DND-41 (cell line): ENCODE measurements at regions not wholly inside any gene's neighbourhood (a gene's known extent, or its start where the extent isn't known, plus 50 kb on each side); places are given as distances from the start of the nearest gene placed in this dataset.

Experiments
- ATAC-seq: fragments of 200-7000 bp; cut with Tn5 transposase; 3 replicates; pipeline ENCODE4 v1.9.1; 2021; ENCODE audit warnings: low read depth; ENCODE audit not compliant: insufficient read depth
- DNase-seq: peaks from one replicate; pipeline ENCODE4 v3.0.0-alpha.2; 2020
- H2AFZ ChIP-seq: 2 replicates; pipeline ENCODE4 v1.6.0; 2012; ENCODE audit warnings: low read depth, low read length
- H3K27ac ChIP-seq: 2 replicates; pipeline ENCODE4 v1.5.1; 2012; ENCODE audit warnings: low read length, inconsistent platforms
- H3K27me3 ChIP-seq: fragments of 200-600 bp; sonication (generic); 2 replicates; pipeline ENCODE4 v1.6.0; 2012; ENCODE audit warnings: low read length, mild to moderate bottlenecking, inconsistent platforms; ENCODE audit not compliant: insufficient read depth, poor library complexity
- H3K36me3 ChIP-seq: 2 replicates; pipeline ENCODE4 v1.5.1; 2012; ENCODE audit warnings: low read length, inconsistent platforms; ENCODE audit not compliant: insufficient read depth
- H3K4me1 ChIP-seq: 2 replicates; pipeline ENCODE4 v1.5.1; 2012; ENCODE audit warnings: mild to moderate bottlenecking, low read length; ENCODE audit not compliant: insufficient read depth
- H3K4me2 ChIP-seq: 2 replicates; pipeline ENCODE4 v1.6.0; 2012; ENCODE audit warnings: mild to moderate bottlenecking, moderate library complexity, low read length, inconsistent platforms; ENCODE audit not compliant: insufficient read depth
- H3K4me3 ChIP-seq, 2 experiments: fragments of 200-600 bp in 1 of 2; shearing (Covaris generic) in 1 of 2; 2 replicates each; pipeline ENCODE4 v1.5.1; 2012 to 2016; ENCODE audit warnings: inconsistent platforms in 2 of 2, low read length in 2 of 2, mild to moderate bottlenecking in 2 of 2, low read depth in 1 of 2, moderate library complexity in 1 of 2
- H3K79me2 ChIP-seq: 2 replicates; pipeline ENCODE4 v1.6.0; 2012; ENCODE audit warnings: low read length, inconsistent platforms; ENCODE audit not compliant: insufficient read depth
- H3K9ac ChIP-seq: 2 replicates; pipeline ENCODE4 v1.6.0; 2012; ENCODE audit warnings: low read depth, mild to moderate bottlenecking, inconsistent platforms, low read length, moderate library complexity
- H3K9me3 ChIP-seq: 2 replicates; pipeline ENCODE4 v1.5.1; 2012; ENCODE audit warnings: low read length, moderate library complexity, mild to moderate bottlenecking, inconsistent platforms; ENCODE audit not compliant: insufficient read depth, severe bottlenecking
- H4K20me1 ChIP-seq: 2 replicates; pipeline ENCODE4 v1.6.0; 2012; ENCODE audit warnings: low read length; ENCODE audit not compliant: insufficient read depth
- CTCF ChIP-seq: IDR thresholded peaks from 2 replicates; pipeline ENCODE4 v1.5.1; 2012; ENCODE audit warnings: borderline replicate concordance, low read length, moderate library complexity, mild to moderate bottlenecking; ENCODE audit not compliant: poor library complexity, severe bottlenecking; ENCODE audit errors: extremely low read depth
- EZH2 ChIP-seq: IDR thresholded peaks from 3 replicates; pipeline ENCODE4 v1.6.1; 2012; ENCODE audit warnings: borderline replicate concordance, low read depth, mild to moderate bottlenecking, moderate library complexity, low read length, inconsistent platforms; ENCODE audit not compliant: severe bottlenecking

DNA sequence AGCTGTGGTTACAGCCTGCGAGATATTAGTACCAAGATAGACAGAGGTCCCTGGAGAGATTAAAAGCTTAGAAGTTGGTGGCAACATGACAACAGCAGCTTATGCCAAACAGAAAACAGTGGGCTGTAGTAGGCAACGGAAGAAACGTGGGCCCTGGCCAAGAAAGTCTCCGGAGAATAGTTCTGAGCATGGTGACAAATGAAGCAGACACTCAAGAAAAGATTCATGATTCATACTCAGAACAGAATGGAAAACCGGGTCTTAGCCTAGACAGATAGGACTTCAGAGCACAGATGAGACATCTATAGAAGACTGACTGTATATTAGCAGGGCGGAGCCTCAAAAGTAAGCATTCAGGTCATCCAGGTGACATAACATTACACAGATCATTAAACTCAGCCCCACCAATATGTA, 727.4 kb downstream of the ETS1 start:
- H3K27ac ChIP-seq: no peak overlapping the region
- no peaks in the 10 kb centered on the region for H4K20me1 ChIP-seq
- H3K4me3 ChIP-seq: no peak overlapping the region
- H3K36me3 ChIP-seq: no peaks in the 10 kb centered on the region
- no peaks in the 10 kb centered on the region for H3K79me2 ChIP-seq
- no peak overlapping the region for H3K9ac ChIP-seq
- no peaks in the 10 kb centered on the region for H3K4me1 ChIP-seq
- ATAC-seq: no peak
- no peak for DNase-seq
- H3K27me3 ChIP-seq: no peaks in the 10 kb centered on the region
- H3K4me2 ChIP-seq: no peak overlapping the region
- H2AFZ ChIP-seq: no peak overlapping the region
- TF ChIP-seq CTCF (no peak), EZH2 (no peak)
- no peaks in the 10 kb centered on the region for H3K9me3 ChIP-seq

GRCh38 chr11:127844876-127845275, 742.5 kb downstream of the ETS1 start:
- no peak overlapping the region for H3K9ac ChIP-seq
- no peak overlapping the region for H3K4me3 ChIP-seq
- H3K9me3 ChIP-seq: no peaks in the 10 kb centered on the region
- no peaks in the 10 kb centered on the region for H4K20me1 ChIP-seq
- TF ChIP-seq EZH2: no peak
- no peak for TF ChIP-seq CTCF
- H3K27me3 ChIP-seq: no peaks in the 10 kb centered on the region
- H3K27ac ChIP-seq: no peak overlapping the region
- no peak overlapping the region for H3K4me2 ChIP-seq
- H2AFZ ChIP-seq: no peak overlapping the region
- ATAC-seq (no peak), DNase-seq (no peak)
- H3K79me2 ChIP-seq: no peaks in the 10 kb centered on the region
- no peaks in the 10 kb centered on the region for H3K36me3 ChIP-seq
- H3K4me1 ChIP-seq: no peaks in the 10 kb centered on the region

DNA sequence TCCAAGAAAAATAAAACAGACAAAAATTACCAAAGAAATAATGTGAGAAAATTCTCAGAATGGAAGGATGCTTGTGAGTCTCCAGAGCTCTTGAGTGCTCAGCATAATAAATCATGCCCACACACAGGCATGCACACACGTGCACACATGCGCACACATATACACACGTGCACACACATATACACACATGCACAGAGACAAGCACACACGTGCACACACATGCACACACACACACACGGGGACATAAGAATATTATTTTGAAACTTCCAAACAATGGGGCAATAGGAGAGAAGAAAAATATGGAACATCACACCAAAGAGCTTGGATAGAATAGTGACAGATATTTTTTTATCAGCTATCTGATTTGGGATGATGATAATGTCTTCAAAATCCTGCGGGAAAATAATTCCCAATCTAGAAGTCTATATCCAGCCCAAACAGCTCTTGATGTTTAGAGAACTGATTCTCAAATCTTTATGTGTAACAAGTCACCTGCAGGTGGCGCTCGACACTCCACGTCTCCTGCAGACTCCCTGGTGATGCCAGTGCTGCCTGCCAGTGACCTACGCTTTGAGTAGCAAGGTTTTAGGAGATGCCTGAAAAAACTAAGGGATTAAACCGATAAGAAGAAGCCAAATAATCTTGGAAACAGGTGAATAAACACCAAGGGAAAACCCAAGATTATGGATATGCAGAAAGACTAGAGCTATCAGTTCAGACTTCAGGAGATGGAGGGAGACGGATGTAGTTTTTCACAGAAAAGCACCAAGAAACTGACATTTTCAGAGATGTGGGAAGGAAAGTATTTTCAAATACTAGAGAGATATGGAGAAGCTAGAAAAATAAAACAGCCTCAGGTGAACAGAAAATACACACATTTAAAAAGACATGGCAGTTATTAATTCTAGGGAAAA, 743.6 kb downstream of the ETS1 start:
- Histone ChIP-seq H2AFZ (no peak overlapping the region), H3K79me2 (no peaks in the 10 kb centered on the region), H3K9ac (no peak overlapping the region), H3K27me3 (no peaks in the 10 kb centered on the region), H4K20me1 (no peaks in the 10 kb centered on the region), H3K4me1 (no peaks in the 10 kb centered on the region), H3K27ac (no peak overlapping the region), H3K36me3 (no peaks in the 10 kb centered on the region), H3K4me3 (no peak overlapping the region), H3K9me3 (no peaks in the 10 kb centered on the region), H3K4me2 (no peak overlapping the region)
- peak; percentile 70 for DNase-seq
- TF ChIP-seq EZH2 (no peak), CTCF (peak; percentile 76)
- peak; percentile 80 for ATAC-seq
